GM12878 (cell line): ENCODE measurements at regions not wholly inside any gene's neighbourhood (a gene's known extent, or its start where the extent isn't known, plus 50 kb on each side); places are given as distances from the start of the nearest gene placed in this dataset.

ENCODE experiments used
- BMI1 ChIP-seq: fragments of 450-650 bp; IDR thresholded peaks from 2 replicates; pipeline ENCODE4 v1.6.1; 2016; ENCODE audit warnings: mild to moderate bottlenecking, moderate library complexity, borderline replicate concordance
- CBFB ChIP-seq: IDR thresholded peaks from 2 replicates; pipeline ENCODE4 v1.6.1; 2016; ENCODE audit warnings: antibody characterized with exemption, low read depth
- ESRRA ChIP-seq: IDR thresholded peaks from 2 replicates; pipeline ENCODE4 v1.6.1; 2012; ENCODE audit warnings: mild to moderate bottlenecking, low read length, improper control_type of control experiment
- NBN ChIP-seq: fragments of 450-650 bp; IDR thresholded peaks from 2 replicates; pipeline ENCODE4 v1.6.1; 2016
- POLR2A ChIP-seq: IDR thresholded peaks from 2 replicates; pipeline ENCODE4 v1.6.1; 2011; ENCODE audit warnings: low read depth, mild to moderate bottlenecking, low read length
- REST ChIP-seq: IDR thresholded peaks from 2 replicates; pipeline ENCODE4 v1.6.1; 2012; ENCODE audit warnings: mild to moderate bottlenecking, low read depth, low read length
- RUNX3 ChIP-seq: IDR thresholded peaks from 2 replicates; pipeline ENCODE4 v1.6.1; 2012; ENCODE audit warnings: low read length, inconsistent platforms
- SMAD1 ChIP-seq: fragments of 450-650 bp; IDR thresholded peaks from 2 replicates; pipeline ENCODE4 v1.6.1; 2018; ENCODE audit warnings: mild to moderate bottlenecking, low read depth; ENCODE audit not compliant: partially characterized antibody
- TAF1 ChIP-seq: IDR thresholded peaks from 2 replicates; pipeline ENCODE4 v1.6.1; 2011; ENCODE audit warnings: mild to moderate bottlenecking, low read depth, low read length, borderline replicate concordance
- YY1 ChIP-seq: IDR thresholded peaks from 2 replicates; pipeline ENCODE4 v1.6.1; 2011; ENCODE audit warnings: low read depth, mild to moderate bottlenecking, low read length

GRCh38 chr1:238783633-238784032, 602.7 kb upstream of the CHRM3 start:
- TF ChIP-seq CBFB (no peak), REST (no peak), RUNX3 (no peak), YY1 (no peak), BMI1 (no peak), ESRRA (no peak), NBN (no peak), TAF1 (no peak), SMAD1 (no peak), POLR2A (no peak)
